OCI-LY1 (cell line): ENCODE measurements at regions not wholly inside any gene's neighbourhood (a gene's known extent, or its start where the extent isn't known, plus 50 kb on each side); places are given as distances from the start of the nearest gene placed in this dataset.

Experiments used
- H2AFZ ChIP-seq: fragments of 200-600 bp; sonication (generic), shearing (Covaris generic); 2 replicates; pipeline ENCODE4 v1.6.0; 2014; ENCODE audit warnings: antibody characterized with exemption, mild to moderate bottlenecking, low read length
- H3F3A ChIP-seq: fragments of 200-600 bp; sonication (generic), shearing (Covaris generic); 2 replicates; pipeline ENCODE4 v1.6.0; 2014; ENCODE audit warnings: mild to moderate bottlenecking, antibody characterized with exemption, low read length, moderate library complexity; ENCODE audit not compliant: insufficient read depth
- H3K27ac ChIP-seq: fragments of 200-600 bp; sonication (generic); 2 replicates; pipeline ENCODE4 v1.5.1; 2014; ENCODE audit warnings: low read length, mixed run types, mild to moderate bottlenecking, low read depth; ENCODE audit not compliant: poor library complexity, severe bottlenecking
- H3K27me3 ChIP-seq: fragments of 200-600 bp; sonication (generic); 2 replicates; pipeline ENCODE4 v1.6.0; 2014; ENCODE audit warnings: antibody characterized with exemption, mild to moderate bottlenecking, low read length, moderate library complexity; ENCODE audit not compliant: insufficient read depth
- H3K36me3 ChIP-seq: fragments of 200-600 bp; sonication (generic); 2 replicates; pipeline ENCODE4 v1.6.1; 2014; ENCODE audit warnings: mild to moderate bottlenecking, antibody characterized with exemption, low read length, moderate library complexity, mixed read lengths; ENCODE audit not compliant: insufficient read depth
- H3K4me1 ChIP-seq: fragments of 200-600 bp; sonication (generic); 2 replicates; pipeline ENCODE4 v1.5.1; 2014; ENCODE audit warnings: mild to moderate bottlenecking, low read length, moderate library complexity; ENCODE audit not compliant: insufficient read depth, severe bottlenecking
- H3K4me2 ChIP-seq: fragments of 200-600 bp; sonication (generic), shearing (Covaris generic); 2 replicates; pipeline ENCODE4 v1.6.1; 2014; ENCODE audit warnings: low read length
- H3K4me3 ChIP-seq: fragments of 200-600 bp; sonication (generic); 2 replicates; pipeline ENCODE4 v1.5.1; 2014; ENCODE audit warnings: low read length, low read depth, mild to moderate bottlenecking, mixed read lengths; ENCODE audit not compliant: poor library complexity, severe bottlenecking
- H3K79me2 ChIP-seq: fragments of 200-600 bp; shearing (Covaris generic); 2 replicates; pipeline ENCODE4 v1.6.1; 2016; ENCODE audit warnings: mixed run types, low read length, mixed read lengths; ENCODE audit not compliant: insufficient read depth
- H3K9ac ChIP-seq: fragments of 200-600 bp; sonication (generic), shearing (Covaris generic); 2 replicates; pipeline ENCODE4 v1.6.1; 2014; ENCODE audit warnings: mild to moderate bottlenecking, low read length, mixed read lengths
- H3K9me2 ChIP-seq: fragments of 200-600 bp; sonication (generic), shearing (Covaris generic); 2 replicates; pipeline ENCODE4 v1.6.1; 2014; ENCODE audit warnings: low read depth, mild to moderate bottlenecking, low read length, mixed read lengths
- H3K9me3 ChIP-seq: fragments of 200-600 bp; shearing (Covaris generic); 2 replicates; pipeline ENCODE4 v1.6.1; 2014; ENCODE audit warnings: low read length, mixed read lengths
- H4K20me1 ChIP-seq: fragments of 200-600 bp; sonication (generic), shearing (Covaris generic); 2 replicates; pipeline ENCODE4 v1.6.0; 2016; ENCODE audit warnings: mild to moderate bottlenecking, low read length; ENCODE audit not compliant: insufficient read depth
- CTCF ChIP-seq: fragments of 200-600 bp; sonication (generic), shearing (Covaris generic); IDR thresholded peaks from 2 replicates; pipeline ENCODE4 v1.5.1; 2017; ENCODE audit warnings: mild to moderate bottlenecking, antibody characterized with exemption, low read length, moderate library complexity, mixed read lengths
- EZH2 ChIP-seq: fragments of 200-600 bp; sonication (generic), shearing (Covaris generic); IDR thresholded peaks from 2 replicates; pipeline ENCODE4 v1.8.0; 2017; ENCODE audit warnings: borderline replicate concordance, mixed run types, mild to moderate bottlenecking, antibody characterized with exemption, low read length, moderate library complexity, mixed read lengths

- no peaks in the 10 kb centered on the region for H3K9me2 ChIP-seq
- H2AFZ ChIP-seq, result no peak overlapping the region
- no peaks in the 10 kb centered on the region for H4K20me1 ChIP-seq
- H3K36me3 ChIP-seq, result no peaks in the 10 kb centered on the region
- H3K27me3 ChIP-seq, result no peaks in the 10 kb centered on the region
- no peaks in the 10 kb centered on the region for H3K9me3 ChIP-seq
- H3K4me3 ChIP-seq, result no peak overlapping the region
- H3K4me2 ChIP-seq, result no peak overlapping the region
- H3K9ac ChIP-seq, result no peak overlapping the region
- H3K4me1 ChIP-seq, result no peaks in the 10 kb centered on the region
- H3F3A ChIP-seq, result no peaks in the 10 kb centered on the region
- H3K79me2 ChIP-seq, result no peaks in the 10 kb centered on the region
- no peak overlapping the region for H3K27ac ChIP-seq
- TF ChIP-seq CTCF (no peak), EZH2 (no peak)
These were observed 1093.0 kb upstream of the MIR17HG start for GRCh38 chr13:90254437-90254836.

- Histone ChIP-seq H3K4me1 (no peaks in the 10 kb centered on the region), H4K20me1 (no peaks in the 10 kb centered on the region), H2AFZ (no peak overlapping the region), H3K9me3 (no peaks in the 10 kb centered on the region), H3K27ac (no peak overlapping the region), H3K4me2 (no peak overlapping the region), H3K9ac (no peak overlapping the region), H3K9me2 (no peaks in the 10 kb centered on the region), H3K79me2 (no peaks in the 10 kb centered on the region), H3K27me3 (no peaks in the 10 kb centered on the region), H3K4me3 (no peak overlapping the region), H3F3A (no peaks in the 10 kb centered on the region), H3K36me3 (no peaks in the 10 kb centered on the region)
- TF ChIP-seq EZH2 (no peak), CTCF (no peak)
These were observed 1090.7 kb upstream of the MIR17HG start for GRCh38 chr13:90256746-90257145.

GRCh38 chr13:90258129-90258528, 1089.4 kb upstream of the MIR17HG start:
- H3F3A ChIP-seq, result no peaks in the 10 kb centered on the region
- no peaks in the 10 kb centered on the region for H3K27me3 ChIP-seq
- no peaks in the 10 kb centered on the region for H3K4me1 ChIP-seq
- no peak for TF ChIP-seq EZH2
- no peak for TF ChIP-seq CTCF
- no peak overlapping the region for H3K27ac ChIP-seq
- H3K79me2 ChIP-seq, result no peaks in the 10 kb centered on the region
- H4K20me1 ChIP-seq, result no peaks in the 10 kb centered on the region
- H3K9me3 ChIP-seq, result no peaks in the 10 kb centered on the region
- H3K9me2 ChIP-seq, result no peaks in the 10 kb centered on the region
- H3K4me2 ChIP-seq, result no peak overlapping the region
- no peak overlapping the region for H3K4me3 ChIP-seq
- H2AFZ ChIP-seq, result no peak overlapping the region
- no peak overlapping the region for H3K9ac ChIP-seq
- no peaks in the 10 kb centered on the region for H3K36me3 ChIP-seq
